COR-L47 (cell line): ENCODE measurements at regions not wholly inside any gene's neighbourhood (a gene's known extent, or its start where the extent isn't known, plus 50 kb on each side); places are given as distances from the start of the nearest gene placed in this dataset.
A peak's percentile ranks its signal among the peaks of the same experiment; 100 is the strongest.
"Not testable (repeated sequence)": the region's sequence is repeated elsewhere in the genome, so short reads cannot be mapped to it uniquely, and the experiment has no call there.

Experiments used
- DNase-seq: peaks from one replicate; lab custom pipeline; 2025; lab: John Stamatoyannopoulos, UW

- no peak for DNase-seq
Measured at GRCh38 chr1:5634893-5635292, 357.3 kb downstream of the NPHP4 start.

- no peak for DNase-seq
Measured at GRCh38 chr1:5632814-5633213, 359.4 kb downstream of the NPHP4 start.

GRCh38 chr1:5632224-5632623 lies 360.0 kb downstream of the NPHP4 start:
- no peak for DNase-seq

- no peak for DNase-seq
Measured at GRCh38 chr1:5628416-5628815, 363.8 kb downstream of the NPHP4 start.

- no peak for DNase-seq
Measured at GRCh38 chr1:5623399-5623798, 368.8 kb downstream of the NPHP4 start.

- no peak for DNase-seq
Measured at GRCh38 chr1:5622412-5622811, 369.8 kb downstream of the NPHP4 start.

- DNase-seq, result no peak
Measured at GRCh38 chr1:5621692-5622091, 370.5 kb downstream of the NPHP4 start.

- DNase-seq, result peak; percentile 60
Measured at GRCh38 chr1:5620997-5621396, 371.2 kb downstream of the NPHP4 start.

GRCh38 chr1:5620418-5620817 lies 371.8 kb downstream of the NPHP4 start:
- peak; percentile 13 for DNase-seq

GRCh38 chr1:5619469-5619868 lies 372.8 kb downstream of the NPHP4 start:
- no peak for DNase-seq

GRCh38 chr1:5617546-5617945 lies 374.7 kb downstream of the NPHP4 start:
- no peak for DNase-seq

- DNase-seq, result no peak
Measured at GRCh38 chr1:5617179-5617520, 375.1 kb downstream of the NPHP4 start.

- no peak for DNase-seq
Measured at GRCh38 chr1:5616366-5617178, 375.7 kb downstream of the NPHP4 start.

GRCh38 chr1:5615076-5615475 lies 377.1 kb downstream of the NPHP4 start:
- DNase-seq, result no peak

GRCh38 chr1:5613900-5614299 lies 378.3 kb downstream of the NPHP4 start:
- no peak for DNase-seq

- no peak for DNase-seq
Measured at GRCh38 chr1:5611851-5612250, 380.4 kb downstream of the NPHP4 start.

GRCh38 chr1:5611431-5611830 lies 380.8 kb downstream of the NPHP4 start:
- no peak for DNase-seq

- no peak for DNase-seq
Measured at GRCh38 chr1:5610432-5610831, 381.8 kb downstream of the NPHP4 start.

GRCh38 chr1:5603353-5604104 lies 388.7 kb downstream of the NPHP4 start:
- DNase-seq, result no peak

- DNase-seq, result not testable (repeated sequence)
Measured at GRCh38 chr1:5602718-5603117, 389.5 kb downstream of the NPHP4 start.

GRCh38 chr1:5601516-5601915 lies 390.7 kb downstream of the NPHP4 start:
- no peak for DNase-seq

- no peak for DNase-seq
Measured at GRCh38 chr1:5599541-5599940, 392.7 kb downstream of the NPHP4 start.

GRCh38 chr1:5598824-5599395 lies 393.3 kb downstream of the NPHP4 start:
- DNase-seq, result no peak
